Adipocyte (in vitro differentiated cells): ENCODE measurements at regions not wholly inside any gene's neighbourhood (a gene's known extent, or its start where the extent isn't known, plus 50 kb on each side); places are given as distances from the start of the nearest gene placed in this dataset.

Experiments
- DNase-seq: peaks from one replicate; pipeline ENCODE4 v3.0.0-alpha.2; 2015; ENCODE audit warnings: low read depth
- H3K27me3 ChIP-seq: replicated peaks from 2 replicates; pipeline ENCODE4 v1.7.0; 2013; ENCODE audit warnings: mild to moderate bottlenecking, low read length, moderate library complexity; ENCODE audit not compliant: control insufficient read depth, insufficient read depth
- H3K36me3 ChIP-seq: 2 replicates; pipeline ENCODE4 v1.7.0; 2013; ENCODE audit warnings: low read length, mild to moderate bottlenecking, moderate library complexity; ENCODE audit not compliant: control insufficient read depth, insufficient read depth, severe bottlenecking
- H3K4me1 ChIP-seq: 2 replicates; pipeline ENCODE4 v1.7.0; 2013; ENCODE audit warnings: mild to moderate bottlenecking, low read length, moderate library complexity; ENCODE audit not compliant: control insufficient read depth, insufficient read depth
- H3K4me3 ChIP-seq: 2 replicates; pipeline ENCODE4 v1.7.0; 2013; ENCODE audit warnings: mild to moderate bottlenecking, low read length, moderate library complexity
- H3K9ac ChIP-seq: 2 replicates; pipeline ENCODE4 v1.7.0; 2013; ENCODE audit warnings: mild to moderate bottlenecking, low read length, moderate library complexity
- H3K9me3 ChIP-seq: 2 replicates; pipeline ENCODE4 v1.7.0; 2013; ENCODE audit warnings: mild to moderate bottlenecking, low read length, moderate library complexity; ENCODE audit not compliant: control insufficient read depth

- Histone ChIP-seq H3K9me3 (no peaks in the 10 kb centered on the region), H3K4me1 (no peaks in the 10 kb centered on the region), H3K4me3 (no peak overlapping the region), H3K36me3 (no peaks in the 10 kb centered on the region), H3K9ac (no peak overlapping the region), H3K27me3 (no peaks in the 10 kb centered on the region)
- DNase-seq, result no peak
These were observed 394.7 kb downstream of the FBXO15 start for GRCh38 chr18:73752965-73753364.

GRCh38 chr18:73752546-73752945 is 395.1 kb downstream of the FBXO15 start:
- peak; percentile 34 for DNase-seq
- Histone ChIP-seq H3K9me3 (no peaks in the 10 kb centered on the region), H3K4me1 (no peaks in the 10 kb centered on the region), H3K9ac (no peak overlapping the region), H3K4me3 (no peak overlapping the region), H3K27me3 (no peaks in the 10 kb centered on the region), H3K36me3 (no peaks in the 10 kb centered on the region)

DNA sequence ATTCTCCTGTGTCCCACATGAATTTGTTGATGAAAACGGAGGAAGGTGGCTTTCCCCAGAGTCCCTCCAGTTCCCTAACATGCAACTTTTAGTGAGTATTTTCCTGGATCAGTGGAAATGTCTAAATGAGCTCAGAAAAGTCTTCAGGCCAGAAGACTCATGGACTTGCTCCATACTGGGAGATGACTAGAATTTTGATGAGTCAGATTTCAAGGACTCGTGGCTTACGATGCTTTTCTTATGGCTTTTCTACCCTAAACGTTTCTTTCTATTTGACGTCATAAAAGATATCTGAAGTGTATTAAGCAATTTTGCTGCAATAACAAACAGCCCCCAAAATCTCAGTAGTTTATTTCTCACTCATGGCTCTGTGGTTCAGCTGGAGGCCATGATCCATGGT is 397.6 kb downstream of the FBXO15 start:
- no peaks in the 10 kb centered on the region for H3K4me1 ChIP-seq
- H3K9me3 ChIP-seq, result no peaks in the 10 kb centered on the region
- no peak overlapping the region for H3K4me3 ChIP-seq
- DNase-seq, result no peak
- no peaks in the 10 kb centered on the region for H3K27me3 ChIP-seq
- no peaks in the 10 kb centered on the region for H3K36me3 ChIP-seq
- no peak overlapping the region for H3K9ac ChIP-seq

DNA sequence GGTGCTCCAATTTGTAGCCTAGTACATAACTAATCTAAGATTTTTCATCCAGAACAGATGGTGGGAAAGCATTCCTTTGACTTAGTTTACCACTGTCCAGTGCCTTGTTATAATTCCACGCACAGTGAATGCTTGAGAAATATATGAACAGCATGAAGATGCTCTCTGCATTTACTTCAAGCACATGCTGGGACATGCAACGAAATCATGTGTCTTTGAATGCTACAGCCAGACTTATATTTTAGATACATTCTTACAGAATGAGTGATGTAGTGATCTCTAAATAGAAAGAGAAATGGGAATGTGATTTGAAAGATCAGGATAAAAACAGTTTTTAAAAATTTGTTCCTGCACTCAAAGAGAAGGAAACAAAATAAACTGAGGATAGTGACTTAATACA is 398.3 kb downstream of the FBXO15 start:
- Histone ChIP-seq H3K4me3 (no peak overlapping the region), H3K9ac (no peak overlapping the region), H3K36me3 (no peaks in the 10 kb centered on the region), H3K9me3 (no peaks in the 10 kb centered on the region), H3K4me1 (no peaks in the 10 kb centered on the region), H3K27me3 (no peaks in the 10 kb centered on the region)
- no peak for DNase-seq

GRCh38 chr18:73748731-73749130 is 398.9 kb downstream of the FBXO15 start:
- Histone ChIP-seq H3K9ac (no peak overlapping the region), H3K4me1 (no peaks in the 10 kb centered on the region), H3K4me3 (no peak overlapping the region), H3K9me3 (no peaks in the 10 kb centered on the region), H3K36me3 (no peaks in the 10 kb centered on the region), H3K27me3 (no peaks in the 10 kb centered on the region)
- DNase-seq, result no peak

DNA sequence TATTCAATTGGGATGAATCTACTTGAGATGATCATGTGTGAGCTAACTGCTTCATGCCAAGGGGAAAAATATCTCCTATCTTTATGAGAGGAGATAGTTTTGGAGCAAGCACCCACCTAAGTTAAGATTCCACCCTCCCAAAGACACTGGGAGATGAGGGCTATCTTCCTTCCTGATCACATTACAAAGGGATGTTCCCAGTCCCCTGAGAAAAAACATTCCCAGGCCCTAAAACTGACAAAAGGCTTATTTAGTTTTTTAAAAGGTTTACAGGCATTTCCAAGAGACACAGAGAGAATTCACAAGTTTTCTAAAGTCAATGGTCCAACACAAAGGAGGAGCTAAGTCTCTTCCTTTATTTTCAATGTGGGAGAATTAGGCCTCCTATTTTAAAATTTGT is 401.5 kb downstream of the FBXO15 start:
- DNase-seq, result no peak
- Histone ChIP-seq H3K36me3 (no peaks in the 10 kb centered on the region), H3K9me3 (no peaks in the 10 kb centered on the region), H3K4me3 (no peak overlapping the region), H3K9ac (no peak overlapping the region), H3K27me3 (no peaks in the 10 kb centered on the region), H3K4me1 (no peaks in the 10 kb centered on the region)

- H3K36me3 ChIP-seq, result no peaks in the 10 kb centered on the region
- DNase-seq, result no peak
- H3K9me3 ChIP-seq, result no peaks in the 10 kb centered on the region
- H3K9ac ChIP-seq, result no peak overlapping the region
- H3K4me3 ChIP-seq, result no peak overlapping the region
- H3K4me1 ChIP-seq, result no peaks in the 10 kb centered on the region
- no peaks in the 10 kb centered on the region for H3K27me3 ChIP-seq
These were observed 404.7 kb downstream of the FBXO15 start for GRCh38 chr18:73742957-73743356.

DNA sequence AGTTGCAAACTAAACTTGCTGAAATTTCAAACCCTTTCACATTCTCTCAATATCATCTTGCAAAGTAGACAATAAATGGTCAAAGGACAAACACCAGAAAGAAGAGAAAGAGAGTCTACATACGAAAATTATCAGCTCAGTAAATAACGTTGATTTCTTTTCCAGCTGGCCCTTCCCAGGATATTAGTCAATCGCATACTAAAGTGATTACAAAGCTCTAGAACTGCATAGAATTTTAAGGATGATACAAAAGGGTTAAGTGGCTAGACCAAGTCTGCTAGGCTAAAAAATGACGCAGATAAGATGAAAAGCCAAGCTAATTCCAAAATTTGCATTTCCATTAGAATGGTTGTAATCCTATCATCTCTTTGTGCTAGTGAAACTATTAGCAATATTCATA is 405.7 kb downstream of the FBXO15 start:
- Histone ChIP-seq H3K27me3 (no peaks in the 10 kb centered on the region), H3K9me3 (no peaks in the 10 kb centered on the region), H3K9ac (no peak overlapping the region), H3K36me3 (no peaks in the 10 kb centered on the region), H3K4me3 (no peak overlapping the region), H3K4me1 (no peaks in the 10 kb centered on the region)
- DNase-seq, result peak; percentile 36

- Histone ChIP-seq H3K36me3 (no peaks in the 10 kb centered on the region), H3K27me3 (no peaks in the 10 kb centered on the region), H3K4me3 (no peak overlapping the region), H3K9ac (no peak overlapping the region), H3K4me1 (no peaks in the 10 kb centered on the region), H3K9me3 (no peaks in the 10 kb centered on the region)
- DNase-seq, result no peak
These were observed 408.5 kb downstream of the FBXO15 start for GRCh38 chr18:73739098-73739497.

- Histone ChIP-seq H3K4me1 (no peaks in the 10 kb centered on the region), H3K4me3 (no peak overlapping the region), H3K36me3 (no peaks in the 10 kb centered on the region), H3K9me3 (no peaks in the 10 kb centered on the region), H3K9ac (no peak overlapping the region), H3K27me3 (no peaks in the 10 kb centered on the region)
- DNase-seq, result no peak
These were observed 409.6 kb downstream of the FBXO15 start for GRCh38 chr18:73737990-73738389.

- no peak overlapping the region for H3K4me3 ChIP-seq
- no peaks in the 10 kb centered on the region for H3K4me1 ChIP-seq
- no peak for DNase-seq
- no peaks in the 10 kb centered on the region for H3K36me3 ChIP-seq
- no peak overlapping the region for H3K9ac ChIP-seq
- peaks cover under 1% of the 10 kb centered on the region for H3K9me3 ChIP-seq
- H3K27me3 ChIP-seq, result no peaks in the 10 kb centered on the region
These were observed 411.8 kb downstream of the FBXO15 start for GRCh38 chr18:73735836-73736235.

- no peaks in the 10 kb centered on the region for H3K4me1 ChIP-seq
- H3K36me3 ChIP-seq, result no peaks in the 10 kb centered on the region
- peaks cover 8% of the 10 kb centered on the region for H3K9me3 ChIP-seq
- no peaks in the 10 kb centered on the region for H3K27me3 ChIP-seq
- no peak overlapping the region for H3K4me3 ChIP-seq
- no peak overlapping the region for H3K9ac ChIP-seq
- DNase-seq, result no peak
These were observed 413.8 kb downstream of the FBXO15 start for GRCh38 chr18:73733806-73734314.
